SJCRH30 (cell line): ENCODE measurements at regions not wholly inside any gene's neighbourhood (a gene's known extent, or its start where the extent isn't known, plus 50 kb on each side); places are given as distances from the start of the nearest gene placed in this dataset.

Source experiments
- DNase-seq, 2 experiments: peaks; one replicate each; pipeline ENCODE4 v3.0.0-alpha.2; 2015 to 2020
- H3K27ac ChIP-seq: fragments of 250-450 bp; sonication (Bioruptor Pico); 2 replicates; pipeline ENCODE4 v1.5.1; 2020; ENCODE audit warnings: mild to moderate bottlenecking, moderate library complexity
- H3K27me3 ChIP-seq: fragments of 250-450 bp; sonication (Bioruptor Pico); 2 replicates; pipeline ENCODE4 v1.5.1; 2020; ENCODE audit warnings: mild to moderate bottlenecking, moderate library complexity
- H3K36me3 ChIP-seq: fragments of 250-450 bp; sonication (Bioruptor Pico); 2 replicates; pipeline ENCODE4 v1.5.1; 2020; ENCODE audit warnings: mild to moderate bottlenecking, moderate library complexity
- H3K4me1 ChIP-seq: fragments of 250-450 bp; sonication (Bioruptor Pico); 2 replicates; pipeline ENCODE4 v1.5.1; 2020; ENCODE audit warnings: mild to moderate bottlenecking, moderate library complexity
- H3K4me3 ChIP-seq: fragments of 250-450 bp; sonication (Bioruptor Pico); 2 replicates; pipeline ENCODE4 v1.5.1; 2020; ENCODE audit warnings: mild to moderate bottlenecking, moderate library complexity
- H3K9me3 ChIP-seq: fragments of 250-450 bp; sonication (Bioruptor Pico); replicated peaks from 2 replicates; pipeline ENCODE4 v1.5.1; 2020; ENCODE audit warnings: mild to moderate bottlenecking, moderate library complexity

GRCh38 chr5:5629607-5629978 lies 207.1 kb downstream of the ICE1 start:
- Histone ChIP-seq H3K9me3 (no peaks in the 10 kb centered on the region), H3K27me3 (no peaks in the 10 kb centered on the region), H3K27ac (no peak overlapping the region), H3K36me3 (no peaks in the 10 kb centered on the region), H3K4me3 (no peak overlapping the region), H3K4me1 (no peaks in the 10 kb centered on the region)
- no peak for DNase-seq

GRCh38 chr5:5628866-5629606 lies 206.6 kb downstream of the ICE1 start:
- H3K4me1 ChIP-seq, result no peaks in the 10 kb centered on the region
- H3K27ac ChIP-seq, result no peak overlapping the region
- H3K9me3 ChIP-seq, result no peaks in the 10 kb centered on the region
- no peaks in the 10 kb centered on the region for H3K36me3 ChIP-seq
- H3K27me3 ChIP-seq, result no peaks in the 10 kb centered on the region
- no peak overlapping the region for H3K4me3 ChIP-seq
- DNase-seq, result no peak

GRCh38 chr5:5626412-5626811 lies 203.9 kb downstream of the ICE1 start:
- Histone ChIP-seq H3K27me3 (no peaks in the 10 kb centered on the region), H3K4me3 (no peak overlapping the region), H3K36me3 (no peaks in the 10 kb centered on the region), H3K9me3 (no peaks in the 10 kb centered on the region), H3K27ac (no peak overlapping the region), H3K4me1 (no peaks in the 10 kb centered on the region)
- DNase-seq, result no peak

- Histone ChIP-seq H3K27me3 (no peaks in the 10 kb centered on the region), H3K4me1 (no peaks in the 10 kb centered on the region), H3K36me3 (no peaks in the 10 kb centered on the region), H3K27ac (no peak overlapping the region), H3K4me3 (no peak overlapping the region), H3K9me3 (no peaks in the 10 kb centered on the region)
- DNase-seq, result no peak
Observed at GRCh38 chr5:5625491-5625890, 203.0 kb downstream of the ICE1 start.

GRCh38 chr5:5623397-5623796 lies 200.9 kb downstream of the ICE1 start:
- H3K4me3 ChIP-seq, result no peak overlapping the region
- H3K36me3 ChIP-seq, result no peaks in the 10 kb centered on the region
- H3K27ac ChIP-seq, result no peak overlapping the region
- no peaks in the 10 kb centered on the region for H3K9me3 ChIP-seq
- no peaks in the 10 kb centered on the region for H3K4me1 ChIP-seq
- DNase-seq, result no peak
- H3K27me3 ChIP-seq, result no peaks in the 10 kb centered on the region

GRCh38 chr5:5622806-5623205 lies 200.3 kb downstream of the ICE1 start:
- Histone ChIP-seq H3K4me1 (no peaks in the 10 kb centered on the region), H3K4me3 (no peak overlapping the region), H3K9me3 (no peaks in the 10 kb centered on the region), H3K36me3 (no peaks in the 10 kb centered on the region), H3K27me3 (no peaks in the 10 kb centered on the region), H3K27ac (no peak overlapping the region)
- no peak for DNase-seq

- H3K4me3 ChIP-seq, result no peak overlapping the region
- no peaks in the 10 kb centered on the region for H3K4me1 ChIP-seq
- no peaks in the 10 kb centered on the region for H3K27me3 ChIP-seq
- DNase-seq, result no peak
- no peaks in the 10 kb centered on the region for H3K36me3 ChIP-seq
- H3K27ac ChIP-seq, result no peak overlapping the region
- no peaks in the 10 kb centered on the region for H3K9me3 ChIP-seq
Observed at GRCh38 chr5:5619546-5619945, 197.1 kb downstream of the ICE1 start.

GRCh38 chr5:5617024-5617423 lies 194.5 kb downstream of the ICE1 start:
- H3K9me3 ChIP-seq, result no peaks in the 10 kb centered on the region
- H3K36me3 ChIP-seq, result no peaks in the 10 kb centered on the region
- no peak overlapping the region for H3K4me3 ChIP-seq
- no peaks in the 10 kb centered on the region for H3K27me3 ChIP-seq
- H3K4me1 ChIP-seq, result no peaks in the 10 kb centered on the region
- DNase-seq, result no peak
- H3K27ac ChIP-seq, result no peak overlapping the region

GRCh38 chr5:5616247-5616895 lies 193.9 kb downstream of the ICE1 start:
- no peaks in the 10 kb centered on the region for H3K9me3 ChIP-seq
- H3K36me3 ChIP-seq, result no peaks in the 10 kb centered on the region
- H3K4me1 ChIP-seq, result no peaks in the 10 kb centered on the region
- peak in 1 of 2 experiments; percentile 1 for DNase-seq
- H3K27ac ChIP-seq, result no peak overlapping the region
- H3K4me3 ChIP-seq, result no peak overlapping the region
- H3K27me3 ChIP-seq, result no peaks in the 10 kb centered on the region

GRCh38 chr5:5615569-5615968 lies 193.1 kb downstream of the ICE1 start:
- Histone ChIP-seq H3K27me3 (no peaks in the 10 kb centered on the region), H3K27ac (no peak overlapping the region), H3K36me3 (no peaks in the 10 kb centered on the region), H3K4me1 (no peaks in the 10 kb centered on the region), H3K4me3 (no peak overlapping the region), H3K9me3 (no peaks in the 10 kb centered on the region)
- no peak for DNase-seq

- Histone ChIP-seq H3K4me1 (no peaks in the 10 kb centered on the region), H3K9me3 (no peaks in the 10 kb centered on the region), H3K36me3 (no peaks in the 10 kb centered on the region), H3K4me3 (no peak overlapping the region), H3K27ac (no peak overlapping the region), H3K27me3 (no peaks in the 10 kb centered on the region)
- no peak for DNase-seq
Observed at GRCh38 chr5:5613261-5613990, 190.9 kb downstream of the ICE1 start.

GRCh38 chr5:5612096-5612495 lies 189.6 kb downstream of the ICE1 start:
- H3K4me3 ChIP-seq, result no peak overlapping the region

GRCh38 chr5:5609935-5610334 lies 187.5 kb downstream of the ICE1 start:
- Histone ChIP-seq H3K27ac (no peak overlapping the region), H3K9me3 (no peaks in the 10 kb centered on the region), H3K4me1 (no peaks in the 10 kb centered on the region), H3K27me3 (no peaks in the 10 kb centered on the region), H3K36me3 (no peaks in the 10 kb centered on the region), H3K4me3 (no peak overlapping the region)
- no peak for DNase-seq

More at GRCh38 chr5:5612096-5612495, 189.6 kb downstream of the ICE1 start:
- no peak overlapping the region for H3K27ac ChIP-seq
- no peaks in the 10 kb centered on the region for H3K9me3 ChIP-seq
- H3K36me3 ChIP-seq, result no peaks in the 10 kb centered on the region
- H3K27me3 ChIP-seq, result no peaks in the 10 kb centered on the region
- H3K4me1 ChIP-seq, result no peaks in the 10 kb centered on the region
- DNase-seq, result no peak

- H3K4me3 ChIP-seq, result no peak overlapping the region
- H3K4me1 ChIP-seq, result no peaks in the 10 kb centered on the region
- no peaks in the 10 kb centered on the region for H3K36me3 ChIP-seq
- H3K27me3 ChIP-seq, result no peaks in the 10 kb centered on the region
- no peak overlapping the region for H3K27ac ChIP-seq
- H3K9me3 ChIP-seq, result no peaks in the 10 kb centered on the region
- peak; percentile 9 to 25 for DNase-seq
Observed at GRCh38 chr5:5605170-5605764, 182.8 kb downstream of the ICE1 start.

GRCh38 chr5:5602554-5602953 lies 180.1 kb downstream of the ICE1 start:
- no peaks in the 10 kb centered on the region for H3K36me3 ChIP-seq
- no peak overlapping the region for H3K4me3 ChIP-seq
- H3K4me1 ChIP-seq, result no peaks in the 10 kb centered on the region
- H3K27me3 ChIP-seq, result no peaks in the 10 kb centered on the region
- DNase-seq, result no peak
- no peak overlapping the region for H3K27ac ChIP-seq
- no peaks in the 10 kb centered on the region for H3K9me3 ChIP-seq
